ENCODE measurements at regions not wholly inside any gene's neighbourhood (a gene's known extent, or its start where the extent isn't known, plus 50 kb on each side); places are given as distances from the start of the nearest gene placed in this dataset.

DNA sequence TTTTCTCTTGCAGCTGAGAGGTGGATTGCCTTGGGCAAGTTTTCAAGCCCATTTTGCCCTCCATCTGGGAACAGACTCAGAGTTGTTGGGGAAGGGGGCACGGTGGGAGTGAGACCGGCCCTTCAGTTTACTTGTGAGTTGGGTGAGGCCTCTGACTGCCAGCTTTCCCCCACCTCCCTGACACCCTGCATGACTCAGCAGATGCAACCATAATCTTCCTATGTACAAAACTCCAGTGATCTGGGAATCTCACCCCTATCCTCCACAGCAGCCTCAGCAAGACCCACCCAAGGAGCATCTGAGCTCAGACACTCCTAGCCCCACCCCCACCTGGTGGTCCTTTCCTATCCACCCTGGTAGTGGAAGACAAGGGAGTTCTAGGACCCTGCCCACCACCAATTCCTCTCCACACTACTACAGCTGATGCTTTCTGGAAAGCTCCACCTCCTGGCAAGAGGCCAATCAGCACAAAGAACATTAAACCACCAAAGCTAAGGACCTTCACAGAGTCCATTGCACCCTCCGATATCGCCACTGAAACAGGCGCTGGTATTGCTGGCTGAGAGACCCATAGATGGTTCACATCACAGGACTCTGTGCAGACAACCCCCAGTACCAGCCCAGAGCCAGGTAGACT lies 99.4 kb upstream of the STK26 start:
- TF ChIP-seq, protein P1, sequence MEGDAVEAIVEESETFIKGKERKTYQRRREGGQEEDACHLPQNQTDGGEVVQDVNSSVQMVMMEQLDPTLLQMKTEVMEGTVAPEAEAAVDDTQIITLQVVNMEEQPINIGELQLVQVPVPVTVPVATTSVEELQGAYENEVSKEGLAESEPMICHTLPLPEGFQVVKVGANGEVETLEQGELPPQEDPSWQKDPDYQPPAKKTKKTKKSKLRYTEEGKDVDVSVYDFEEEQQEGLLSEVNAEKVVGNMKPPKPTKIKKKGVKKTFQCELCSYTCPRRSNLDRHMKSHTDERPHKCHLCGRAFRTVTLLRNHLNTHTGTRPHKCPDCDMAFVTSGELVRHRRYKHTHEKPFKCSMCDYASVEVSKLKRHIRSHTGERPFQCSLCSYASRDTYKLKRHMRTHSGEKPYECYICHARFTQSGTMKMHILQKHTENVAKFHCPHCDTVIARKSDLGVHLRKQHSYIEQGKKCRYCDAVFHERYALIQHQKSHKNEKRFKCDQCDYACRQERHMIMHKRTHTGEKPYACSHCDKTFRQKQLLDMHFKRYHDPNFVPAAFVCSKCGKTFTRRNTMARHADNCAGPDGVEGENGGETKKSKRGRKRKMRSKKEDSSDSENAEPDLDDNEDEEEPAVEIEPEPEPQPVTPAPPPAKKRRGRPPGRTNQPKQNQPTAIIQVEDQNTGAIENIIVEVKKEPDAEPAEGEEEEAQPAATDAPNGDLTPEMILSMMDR (IDR thresholded peaks at IDR 0.05), result no peak
- TF ChIP-seq POLR2A (IDR thresholded peaks at IDR 0.05; ENCODE audit: low read depth), result no peak
